GM12892 (cell line): ENCODE measurements at regions not wholly inside any gene's neighbourhood (a gene's known extent, or its start where the extent isn't known, plus 50 kb on each side); places are given as distances from the start of the nearest gene placed in this dataset.

Experiments
- POLR2A ChIP-seq: IDR thresholded peaks from 2 replicates; pipeline ENCODE4 v1.6.1; 2011; ENCODE audit warnings: low read depth, low read length, control low read depth
- POLR2AphosphoS5 ChIP-seq: IDR thresholded peaks from 2 replicates; pipeline ENCODE4 v1.6.1; 2011; ENCODE audit warnings: low read depth, low read length, control low read depth
- TAF1 ChIP-seq: IDR thresholded peaks from 2 replicates; pipeline ENCODE4 v1.6.1; 2011; ENCODE audit warnings: low read depth, mild to moderate bottlenecking, control low read depth, low read length, borderline replicate concordance

GRCh38 chr4:138307319-138307718, 65.2 kb upstream of the SLC7A11 start:
- TF ChIP-seq POLR2A (no peak), TAF1 (no peak), POLR2AphosphoS5 (no peak)
